ENCODE measurements at regions not wholly inside any gene's neighbourhood (a gene's known extent, or its start where the extent isn't known, plus 50 kb on each side); places are given as distances from the start of the nearest gene placed in this dataset.
"Not testable (repeated sequence)": the region's sequence is repeated elsewhere in the genome, so short reads cannot be mapped to it uniquely, and the experiment has no call there.

DNA sequence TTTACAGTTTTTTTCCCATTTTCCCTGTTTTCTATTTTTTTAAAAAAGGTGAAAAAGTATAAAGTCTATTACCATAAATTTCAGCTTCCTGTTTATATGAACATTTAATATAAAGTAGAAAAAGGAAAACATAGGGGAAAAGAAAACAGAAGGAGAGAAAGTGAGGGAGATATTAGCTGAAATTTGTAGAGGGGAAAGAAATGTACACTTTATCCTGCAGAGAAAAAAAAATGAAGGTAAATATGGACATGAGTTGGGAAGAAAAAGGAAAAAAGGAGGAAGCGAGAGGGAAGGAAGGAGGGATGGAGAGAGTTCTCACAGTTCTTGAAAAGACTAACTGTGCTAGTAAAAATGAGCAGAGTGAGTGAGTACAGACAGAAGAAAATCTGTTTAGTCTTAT lies 91.6 kb upstream of the BTG1 start:
- Histone ChIP-seq H3K9me3 (ENCODE audit: control insufficient read depth, low read length) (no peaks in the 10 kb centered on the region), H3K4me3 (ENCODE audit: low read length) (no peak overlapping the region), H3K4me1 (ENCODE audit: control insufficient read depth, insufficient read depth, low read length) (peaks cover 2% of the 10 kb centered on the region), H3K27me3 (ENCODE audit: control insufficient read depth, insufficient read depth) (no peaks in the 10 kb centered on the region), H3K27ac (ENCODE audit: low read length) (no peak overlapping the region)
- ATAC-seq (no peak), DNase-seq (no peak)
- 82% methylated on average over 1 of the region's 1 CpG for WGBS
- intact Hi-C loops (cut with DNase I) = no loop called here

DNA sequence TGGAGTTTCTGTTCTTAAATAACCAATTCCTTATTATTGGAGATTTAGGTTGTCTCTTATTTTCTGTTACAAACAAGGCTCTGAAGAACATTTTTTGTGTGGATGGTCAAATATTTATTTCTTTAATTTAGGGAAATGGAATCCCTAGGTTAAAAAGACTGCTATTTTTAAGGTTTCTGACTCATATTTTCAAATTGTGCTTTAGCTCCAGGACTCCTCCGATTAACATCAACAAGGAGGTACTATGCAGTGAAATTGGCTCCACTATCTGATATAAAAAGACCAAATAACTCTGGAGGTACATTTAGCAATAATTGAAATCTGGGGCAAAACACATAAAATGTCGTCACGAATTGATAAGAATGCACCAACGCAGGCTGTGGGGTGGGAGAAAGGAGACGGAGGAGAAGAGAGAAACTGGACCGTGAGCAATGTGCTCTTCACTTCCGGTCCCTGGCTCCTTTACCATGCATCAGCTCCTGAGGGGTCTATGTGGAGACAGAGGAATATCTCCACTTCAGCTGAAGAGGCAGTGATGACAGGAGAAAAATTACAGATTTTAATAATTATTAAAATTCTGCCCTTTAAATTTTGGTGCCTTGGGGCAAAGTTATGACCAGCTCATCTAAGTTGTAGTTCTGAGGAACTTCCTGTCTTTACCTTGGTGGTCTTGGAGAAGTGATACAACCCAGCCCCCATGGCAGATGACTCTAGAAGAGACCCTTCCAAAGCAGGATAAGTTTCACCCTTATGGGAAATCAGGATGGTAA lies 90.2 kb upstream of the BTG1 start:
- no peak overlapping the region for H3K27ac ChIP-seq (ENCODE audit: low read length)
- intact Hi-C loops (cut with DNase I) = no loop called here
- no peak for ATAC-seq
- H3K4me1 ChIP-seq (ENCODE audit: control insufficient read depth, insufficient read depth, low read length) = peaks cover 2% of the 10 kb centered on the region
- no peaks in the 10 kb centered on the region for H3K27me3 ChIP-seq (ENCODE audit: control insufficient read depth, insufficient read depth)
- 90% methylated on average over 7 of the region's 7 CpGs for WGBS
- no peak for DNase-seq
- no peak overlapping the region for H3K4me3 ChIP-seq (ENCODE audit: low read length)
- no peaks in the 10 kb centered on the region for H3K9me3 ChIP-seq (ENCODE audit: control insufficient read depth, low read length)

GRCh38 chr12:92234533-92234932 lies 88.9 kb upstream of the BTG1 start:
- ATAC-seq (no peak), DNase-seq (no peak)
- Histone ChIP-seq H3K4me3 (ENCODE audit: low read length) (no peak overlapping the region), H3K4me1 (ENCODE audit: control insufficient read depth, insufficient read depth, low read length) (peaks cover 2% of the 10 kb centered on the region), H3K27ac (ENCODE audit: low read length) (no peak overlapping the region), H3K27me3 (ENCODE audit: control insufficient read depth, insufficient read depth) (no peaks in the 10 kb centered on the region), H3K9me3 (ENCODE audit: control insufficient read depth, low read length) (no peaks in the 10 kb centered on the region)
- 96% methylated on average over 1 of the region's 1 CpG for WGBS
- intact Hi-C loops (cut with DNase I) = no loop called here

DNA sequence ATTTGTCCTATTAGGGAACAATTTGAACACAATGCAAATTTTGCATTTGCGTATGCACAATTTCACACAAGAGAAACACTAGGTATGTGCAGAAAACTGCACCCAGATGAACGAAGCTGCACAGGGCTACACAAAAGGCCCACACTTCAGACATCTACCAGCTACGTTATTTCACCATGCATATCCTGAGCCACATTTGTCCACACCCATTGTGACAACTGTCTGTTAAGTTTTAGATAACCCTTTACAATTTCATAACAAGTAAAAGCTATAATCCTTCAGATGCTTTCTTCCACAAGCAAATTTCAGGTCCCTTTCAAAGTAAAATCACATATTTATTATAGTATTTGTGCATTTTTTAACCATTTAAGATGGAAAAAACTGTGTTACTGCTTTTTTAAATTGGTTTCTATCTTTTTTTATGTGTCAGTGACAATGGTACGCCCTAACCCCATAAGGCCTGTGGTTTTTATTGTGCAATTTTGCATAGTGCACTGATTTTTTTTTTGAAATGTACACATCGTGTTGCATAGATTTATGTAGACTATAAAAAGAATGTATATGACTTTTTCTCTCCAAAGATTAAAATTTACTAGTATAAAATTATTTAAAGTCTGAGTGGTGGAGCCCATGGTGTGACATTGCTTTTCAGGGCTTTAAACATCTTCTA lies 87.8 kb upstream of the BTG1 start:
- H3K4me3 ChIP-seq (ENCODE audit: low read length) = no peak overlapping the region
- H3K27me3 ChIP-seq (ENCODE audit: control insufficient read depth, insufficient read depth) = no peaks in the 10 kb centered on the region
- H3K9me3 ChIP-seq (ENCODE audit: control insufficient read depth, low read length) = no peaks in the 10 kb centered on the region
- no peak overlapping the region for H3K27ac ChIP-seq (ENCODE audit: low read length)
- no peak for DNase-seq
- 84% methylated on average over 5 of the region's 5 CpGs for WGBS
- intact Hi-C loops (cut with DNase I) = no loop called here
- H3K4me1 ChIP-seq (ENCODE audit: control insufficient read depth, insufficient read depth, low read length) = peaks cover 2% of the 10 kb centered on the region
- no peak for ATAC-seq

DNA sequence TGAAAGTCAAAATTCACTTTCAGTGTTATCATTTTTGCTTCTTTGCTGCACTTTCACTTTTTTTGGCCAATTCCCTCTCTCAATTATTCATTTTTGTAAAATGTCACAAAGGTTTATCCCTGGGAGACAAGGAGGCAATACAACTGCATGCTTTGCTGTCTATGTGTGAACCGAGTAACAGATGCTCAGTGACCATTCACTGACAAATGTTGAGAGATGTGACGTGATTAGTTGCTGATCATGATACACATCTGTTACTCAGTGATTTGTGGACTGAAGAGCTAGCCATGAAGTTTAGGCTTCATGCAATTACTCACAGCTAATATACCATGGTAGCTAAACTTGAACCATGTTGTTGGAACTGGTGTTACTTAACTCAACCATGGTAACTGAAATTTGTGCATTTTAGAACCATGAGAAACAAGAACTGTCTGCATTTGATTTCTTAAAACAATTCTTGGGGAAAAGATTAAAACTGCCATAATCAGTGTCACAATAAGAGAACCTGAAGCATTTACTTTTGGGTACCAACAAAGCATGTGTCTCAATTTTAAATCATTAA lies 86.8 kb upstream of the BTG1 start:
- not testable (repeated sequence) for H3K4me3 ChIP-seq (ENCODE audit: low read length)
- WGBS = 60% methylated on average over 1 of the region's 2 CpGs

DNA sequence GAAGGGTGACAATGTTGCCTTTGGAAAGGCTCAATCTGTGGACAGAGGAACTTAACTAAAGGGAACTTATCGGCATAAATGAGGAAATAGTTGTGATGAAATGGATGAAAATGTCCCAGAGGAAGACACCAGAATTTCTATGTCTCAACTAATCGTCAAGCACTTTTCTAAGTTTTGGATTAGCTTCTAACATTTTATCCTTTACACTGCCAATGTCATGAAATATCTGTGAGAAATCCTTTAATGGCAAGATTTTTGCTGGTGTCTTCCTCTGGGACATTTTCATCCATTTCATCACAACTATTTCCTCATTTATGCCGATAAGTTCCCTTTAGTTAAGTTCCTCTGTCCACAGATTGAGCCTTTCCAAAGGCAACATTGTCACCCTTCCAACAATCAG lies 86.3 kb upstream of the BTG1 start:
- H3K27me3 ChIP-seq (ENCODE audit: control insufficient read depth, insufficient read depth); H3K9me3 ChIP-seq (ENCODE audit: control insufficient read depth, low read length); DNase-seq; H3K27ac ChIP-seq (ENCODE audit: low read length); H3K4me1 ChIP-seq (ENCODE audit: control insufficient read depth, insufficient read depth, low read length); intact Hi-C loops (cut with DNase I); H3K4me3 ChIP-seq (ENCODE audit: low read length): not testable (repeated sequence)
- ATAC-seq = peak; percentile 84 to 89
- WGBS = 41% methylated on average over 3 of the region's 3 CpGs

More for the DNA sequence above, 86.8 kb upstream of the BTG1 start:
- peak; percentile 71 to 77 for ATAC-seq
- H3K9me3 ChIP-seq (ENCODE audit: control insufficient read depth, low read length); intact Hi-C loops (cut with DNase I); H3K27ac ChIP-seq (ENCODE audit: low read length); H3K4me1 ChIP-seq (ENCODE audit: control insufficient read depth, insufficient read depth, low read length); H3K27me3 ChIP-seq (ENCODE audit: control insufficient read depth, insufficient read depth); DNase-seq: not testable (repeated sequence)

- DNase-seq; H3K27ac ChIP-seq (ENCODE audit: low read length); H3K4me3 ChIP-seq (ENCODE audit: low read length); H3K4me1 ChIP-seq (ENCODE audit: control insufficient read depth, insufficient read depth, low read length); H3K27me3 ChIP-seq (ENCODE audit: control insufficient read depth, insufficient read depth); intact Hi-C loops (cut with DNase I); H3K9me3 ChIP-seq (ENCODE audit: control insufficient read depth, low read length): not testable (repeated sequence)
- 57% methylated on average over 1 of the region's 2 CpGs for WGBS
- peak; percentile 56 to 69 for ATAC-seq
These were observed 85.9 kb upstream of the BTG1 start for GRCh38 chr12:92231532-92231931.

DNA sequence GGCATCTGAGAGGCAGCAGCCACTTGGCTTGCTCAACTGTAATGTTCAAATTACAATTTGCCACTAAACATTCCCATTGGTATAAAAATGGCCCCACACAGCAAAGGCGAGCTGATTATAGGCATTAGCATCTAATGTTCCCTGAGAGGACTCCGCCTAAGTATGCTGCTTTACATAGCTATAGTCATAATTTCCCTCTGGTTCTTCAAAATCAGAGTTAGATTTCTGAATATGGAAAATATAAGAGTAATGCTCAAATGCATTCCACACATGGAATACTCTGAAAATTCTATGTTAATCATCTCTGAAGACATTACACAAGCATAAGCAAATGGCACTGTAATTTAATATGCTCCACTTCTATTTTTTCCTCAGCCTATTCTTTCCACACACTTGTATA lies 83.7 kb upstream of the BTG1 start:
- Histone ChIP-seq H3K27me3 (ENCODE audit: control insufficient read depth, insufficient read depth) (no peaks in the 10 kb centered on the region), H3K9me3 (ENCODE audit: control insufficient read depth, low read length) (no peaks in the 10 kb centered on the region), H3K4me3 (ENCODE audit: low read length) (no peak overlapping the region), H3K27ac (ENCODE audit: low read length) (no peak overlapping the region), H3K4me1 (ENCODE audit: control insufficient read depth, insufficient read depth, low read length) (peaks cover 6% of the 10 kb centered on the region)
- intact Hi-C loops (cut with DNase I) = no loop called here
- WGBS = 97% methylated on average over 2 of the region's 2 CpGs
- DNase-seq (no peak), ATAC-seq (no peak)

GRCh38 chr12:92226961-92227360 lies 81.3 kb upstream of the BTG1 start:
- ATAC-seq (no peak), DNase-seq (no peak)
- 79% methylated on average over 3 of the region's 3 CpGs for WGBS
- H3K4me3 ChIP-seq (ENCODE audit: low read length) = no peak overlapping the region
- H3K27ac ChIP-seq (ENCODE audit: low read length) = no peak overlapping the region
- peaks cover 4% of the 10 kb centered on the region for H3K4me1 ChIP-seq (ENCODE audit: control insufficient read depth, insufficient read depth, low read length)
- no peaks in the 10 kb centered on the region for H3K9me3 ChIP-seq (ENCODE audit: control insufficient read depth, low read length)
- intact Hi-C loops (cut with DNase I) = no loop called here
- H3K27me3 ChIP-seq (ENCODE audit: control insufficient read depth, insufficient read depth) = no peaks in the 10 kb centered on the region

DNA sequence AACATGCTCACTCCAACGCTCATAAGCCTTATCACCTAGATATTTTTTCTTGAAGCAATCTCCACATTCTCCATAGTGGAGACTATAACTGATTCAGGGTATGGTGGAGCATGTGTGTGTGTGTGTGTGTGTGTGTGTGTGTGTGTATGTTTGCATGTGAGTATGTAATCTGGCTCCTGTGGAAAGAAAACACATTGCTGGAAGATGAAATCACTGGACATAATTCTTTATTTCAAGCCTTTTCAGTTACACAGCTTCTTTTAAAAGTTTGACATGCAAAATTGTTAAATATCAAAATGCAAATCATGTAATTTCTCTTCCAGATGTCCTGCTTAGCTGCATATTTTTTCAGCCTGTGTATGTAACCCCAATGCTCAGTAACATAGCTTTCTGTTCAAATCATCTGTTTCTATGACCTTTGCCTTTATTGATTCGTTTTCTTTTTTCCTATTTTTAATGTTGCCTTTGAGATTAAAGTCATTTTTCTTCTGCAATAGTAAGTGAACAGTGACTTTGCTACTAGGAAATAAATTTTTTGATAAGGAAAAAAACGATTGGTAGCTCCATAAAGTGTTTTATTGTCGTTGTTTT lies 80.5 kb upstream of the BTG1 start:
- Histone ChIP-seq H3K9me3 (ENCODE audit: control insufficient read depth, low read length) (no peaks in the 10 kb centered on the region), H3K27ac (ENCODE audit: low read length) (no peak overlapping the region), H3K4me3 (ENCODE audit: low read length) (no peak overlapping the region), H3K4me1 (ENCODE audit: control insufficient read depth, insufficient read depth, low read length) (peaks cover 4% of the 10 kb centered on the region), H3K27me3 (ENCODE audit: control insufficient read depth, insufficient read depth) (no peaks in the 10 kb centered on the region)
- 61% methylated on average over 4 of the region's 4 CpGs for WGBS
- no peak for DNase-seq
- intact Hi-C loops (cut with DNase I) = no loop called here
- ATAC-seq = no peak

DNA sequence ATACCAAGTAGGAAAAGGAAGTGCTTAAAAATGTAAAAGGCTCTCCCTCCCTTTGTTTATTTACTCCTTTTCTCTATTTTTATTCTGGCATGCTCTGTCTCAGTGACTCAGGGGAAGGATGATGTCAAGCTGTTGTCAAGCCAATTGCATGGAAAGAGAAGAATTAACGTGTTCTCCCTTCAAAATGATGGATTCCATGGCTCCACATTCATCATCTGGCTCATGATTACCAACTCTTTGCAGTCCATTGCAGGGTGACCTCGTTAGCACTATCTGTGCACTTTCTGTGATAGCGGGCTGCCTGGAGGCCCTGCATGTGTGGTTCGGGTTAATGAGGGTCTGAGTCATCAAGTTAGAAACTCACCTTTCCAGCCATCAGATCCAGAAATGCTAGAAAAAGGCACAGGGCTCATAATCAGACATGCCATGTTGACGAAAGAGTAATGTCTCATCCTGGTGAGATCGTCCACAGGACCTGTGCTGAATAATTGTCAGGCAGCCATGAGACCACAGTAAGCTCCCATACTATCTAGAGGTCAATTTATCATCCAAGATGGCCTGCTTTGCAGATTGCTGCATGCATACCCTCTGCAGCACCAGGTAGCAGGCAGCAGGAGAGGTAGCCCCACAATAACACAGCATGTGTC lies 79.2 kb upstream of the BTG1 start:
- Histone ChIP-seq H3K9me3 (ENCODE audit: control insufficient read depth, low read length) (no peaks in the 10 kb centered on the region), H3K4me3 (ENCODE audit: low read length) (no peak overlapping the region), H3K4me1 (ENCODE audit: control insufficient read depth, insufficient read depth, low read length) (peaks cover 4% of the 10 kb centered on the region), H3K27ac (ENCODE audit: low read length) (no peak overlapping the region), H3K27me3 (ENCODE audit: control insufficient read depth, insufficient read depth) (no peaks in the 10 kb centered on the region)
- DNase-seq (no peak), ATAC-seq (peak; percentile 29 to 37)
- intact Hi-C loops (cut with DNase I) = no loop called here
- WGBS = 58% methylated on average over 6 of the region's 6 CpGs

Measured in right cardiac atrium (tissue), 5 donors.